HK-2 (cell line): ENCODE measurements at regions not wholly inside any gene's neighbourhood (a gene's known extent, or its start where the extent isn't known, plus 50 kb on each side); places are given as distances from the start of the nearest gene placed in this dataset.

Experiments
- DNase-seq: peaks from one replicate; pipeline ENCODE4 v3.0.0-alpha.2; 2018; ENCODE audit not compliant: unreplicated experiment

DNA sequence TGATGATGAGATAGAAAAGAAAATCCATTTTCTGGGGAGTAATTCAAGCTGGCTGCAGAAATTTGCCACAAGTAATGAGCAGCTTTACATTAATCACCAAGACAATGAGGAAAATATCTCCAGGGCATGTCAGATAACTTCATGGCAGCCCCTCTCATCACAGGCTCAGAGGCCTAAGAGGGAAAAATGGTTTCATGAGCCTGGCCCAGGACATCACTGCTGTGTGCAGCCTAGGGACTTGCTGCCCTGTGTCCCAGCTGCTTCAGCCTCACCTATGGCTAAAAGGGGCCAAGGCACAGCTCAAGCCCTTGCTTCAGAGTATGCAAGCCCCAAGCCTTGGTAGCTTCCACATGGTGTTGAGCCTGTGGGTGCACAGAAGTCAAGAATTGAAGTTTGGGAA lies 161.7 kb downstream of the OPA1 start:
- DNase-seq, result no peak

DNA sequence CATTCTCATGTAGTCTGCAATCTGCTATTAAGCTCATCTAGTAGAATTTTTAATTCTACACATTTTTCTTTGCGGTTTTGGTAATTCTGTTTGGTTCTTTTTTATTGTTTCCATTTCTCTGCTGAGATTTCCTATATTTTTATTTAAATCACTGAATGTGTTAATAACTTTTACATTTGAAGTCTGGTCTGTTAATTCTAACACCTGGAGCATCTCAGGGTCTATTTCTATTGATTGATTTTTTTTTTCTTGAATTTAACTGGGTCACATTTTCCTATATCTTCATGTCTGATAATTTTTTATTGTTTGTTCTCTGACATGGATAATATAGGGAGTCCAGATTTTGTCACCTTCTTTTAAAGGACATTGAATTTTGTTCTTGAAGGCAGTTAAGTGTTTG lies 163.5 kb downstream of the OPA1 start:
- no peak for DNase-seq

DNA sequence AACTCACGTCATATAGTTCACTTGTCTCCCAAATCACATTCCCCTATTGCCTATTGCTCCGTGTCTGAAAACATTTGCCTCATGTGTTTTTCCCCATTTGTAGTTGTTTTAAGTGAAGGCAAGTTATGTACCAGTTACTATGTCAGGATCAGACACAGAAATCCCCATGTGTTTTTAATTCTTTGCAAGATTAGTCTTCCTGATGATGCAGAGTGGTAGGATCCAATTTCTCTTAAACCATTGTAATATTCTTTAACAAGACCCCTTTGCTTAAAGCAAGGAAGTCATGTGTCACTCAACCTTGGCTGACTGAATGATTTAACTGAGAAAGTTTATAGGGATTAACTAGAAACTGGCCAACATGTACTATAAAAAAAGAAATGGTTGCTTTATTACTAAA lies 164.4 kb downstream of the OPA1 start:
- DNase-seq, result no peak

DNA sequence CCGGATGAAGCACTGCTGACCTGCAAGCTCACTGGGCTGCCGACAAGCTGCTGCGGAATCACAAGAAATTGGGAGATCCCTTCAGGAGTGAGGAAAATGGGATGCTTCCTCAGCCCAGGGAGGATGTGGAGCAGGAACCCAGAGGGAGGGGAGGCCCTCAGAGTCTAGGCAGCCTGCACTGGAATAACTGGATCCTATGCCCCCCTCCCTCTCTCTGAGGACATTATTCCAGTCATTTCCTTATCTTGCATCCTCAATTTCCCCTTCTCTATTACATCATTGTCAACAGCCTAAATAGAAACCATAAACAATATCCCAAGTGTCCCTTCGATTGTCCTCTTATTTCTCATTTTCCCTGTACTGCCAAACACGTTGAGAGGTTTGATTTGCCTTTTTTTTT lies 169.0 kb downstream of the OPA1 start:
- DNase-seq, result no peak

DNA sequence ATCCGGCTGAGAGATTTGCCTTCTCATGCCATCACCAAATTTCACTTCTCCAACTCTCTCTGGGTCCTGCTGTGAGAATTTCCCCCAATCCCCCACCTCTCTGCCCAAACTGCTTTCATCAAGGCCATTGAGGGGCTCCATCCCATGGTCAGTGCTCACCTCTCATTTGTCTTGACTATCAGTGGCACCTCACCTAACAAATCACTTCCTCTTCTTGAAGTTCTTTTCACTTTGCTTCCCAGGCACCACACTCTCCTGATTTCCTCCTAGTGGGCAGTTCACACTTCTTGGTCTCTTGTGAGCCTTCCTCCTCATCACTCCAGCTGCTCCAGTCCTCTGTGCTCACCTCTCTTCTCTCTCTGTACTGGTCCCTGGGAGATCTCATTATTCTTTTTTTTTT lies 169.6 kb downstream of the OPA1 start:
- DNase-seq, result no peak

DNA sequence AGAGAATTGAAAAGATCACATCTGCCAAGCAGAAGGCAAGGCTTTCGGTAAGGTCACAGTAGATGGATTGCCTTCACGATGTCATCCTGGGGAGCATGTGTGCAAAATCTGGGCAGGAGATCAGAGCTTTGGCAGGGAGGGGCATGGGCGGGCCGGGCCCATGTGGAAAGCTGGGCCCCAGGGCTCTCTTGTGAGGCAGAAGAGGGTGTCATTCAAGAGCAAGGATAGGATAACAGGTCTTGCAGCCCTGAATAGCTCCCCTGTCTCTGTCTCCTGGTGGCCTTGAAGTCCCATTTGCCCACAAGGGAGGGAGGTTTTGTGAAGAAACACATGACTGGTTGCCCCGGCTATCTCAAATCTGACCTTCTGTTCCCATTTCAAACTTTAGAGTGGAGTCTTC lies 172.0 kb downstream of the OPA1 start:
- DNase-seq, result no peak

DNA sequence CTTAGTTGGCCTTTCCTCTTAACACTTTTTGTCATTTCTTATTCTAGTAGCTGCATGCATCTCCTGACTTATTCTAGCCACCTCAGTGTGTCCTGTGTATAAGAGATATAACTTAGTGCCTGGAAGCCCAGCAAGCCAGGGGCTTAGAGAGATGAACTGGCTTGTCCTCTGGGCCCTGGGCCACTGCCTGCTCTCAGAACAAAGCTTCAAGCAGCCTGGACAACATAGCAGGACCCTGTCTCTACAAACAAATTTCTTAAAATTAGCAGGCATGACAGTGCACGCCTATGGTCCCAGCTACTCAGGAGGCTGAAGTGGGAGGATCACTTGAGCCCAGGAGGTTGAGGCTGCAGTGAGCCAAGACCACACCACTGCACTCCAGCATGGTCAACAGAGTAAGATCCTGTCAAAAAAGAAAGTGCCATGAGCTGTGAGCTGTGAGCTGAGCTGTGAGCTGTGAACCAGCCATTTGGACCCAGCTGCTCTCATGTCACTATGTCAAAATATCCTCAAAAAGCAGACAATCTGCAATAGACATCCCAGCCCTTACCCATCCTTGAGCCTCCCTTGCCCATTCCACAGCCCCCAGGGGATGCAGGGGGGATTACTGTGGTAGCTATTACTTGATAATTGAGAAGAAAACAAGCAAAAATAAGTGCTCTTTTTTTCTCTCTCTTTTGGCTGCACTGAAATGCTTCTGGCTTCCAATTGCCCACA lies 174.5 kb downstream of the OPA1 start:
- no peak for DNase-seq

GRCh38 chr3:193768070-193768394 lies 175.0 kb downstream of the OPA1 start:
- no peak for DNase-seq

DNA sequence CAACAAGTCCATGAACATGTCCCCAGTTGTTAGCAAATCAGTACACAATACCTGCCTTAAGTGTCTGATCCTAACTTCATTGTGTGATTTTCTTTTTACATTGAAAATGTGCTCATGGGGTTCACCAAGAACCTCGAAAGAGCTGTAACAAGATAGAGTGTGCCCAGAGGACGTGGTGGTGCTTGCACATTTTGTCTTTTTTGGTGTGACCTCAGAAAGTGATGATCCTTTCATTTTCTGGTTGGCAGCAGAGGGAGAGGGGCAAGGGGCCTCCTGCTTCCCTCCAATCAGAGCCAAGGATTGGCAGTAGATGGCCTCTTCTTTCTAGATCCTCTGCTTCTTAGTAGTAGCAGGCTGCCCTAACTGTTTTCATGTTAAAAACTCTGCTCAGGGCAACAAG lies 176.4 kb downstream of the OPA1 start:
- no peak for DNase-seq

GRCh38 chr3:193771011-193771652 lies 178.1 kb downstream of the OPA1 start:
- no peak for DNase-seq

DNA sequence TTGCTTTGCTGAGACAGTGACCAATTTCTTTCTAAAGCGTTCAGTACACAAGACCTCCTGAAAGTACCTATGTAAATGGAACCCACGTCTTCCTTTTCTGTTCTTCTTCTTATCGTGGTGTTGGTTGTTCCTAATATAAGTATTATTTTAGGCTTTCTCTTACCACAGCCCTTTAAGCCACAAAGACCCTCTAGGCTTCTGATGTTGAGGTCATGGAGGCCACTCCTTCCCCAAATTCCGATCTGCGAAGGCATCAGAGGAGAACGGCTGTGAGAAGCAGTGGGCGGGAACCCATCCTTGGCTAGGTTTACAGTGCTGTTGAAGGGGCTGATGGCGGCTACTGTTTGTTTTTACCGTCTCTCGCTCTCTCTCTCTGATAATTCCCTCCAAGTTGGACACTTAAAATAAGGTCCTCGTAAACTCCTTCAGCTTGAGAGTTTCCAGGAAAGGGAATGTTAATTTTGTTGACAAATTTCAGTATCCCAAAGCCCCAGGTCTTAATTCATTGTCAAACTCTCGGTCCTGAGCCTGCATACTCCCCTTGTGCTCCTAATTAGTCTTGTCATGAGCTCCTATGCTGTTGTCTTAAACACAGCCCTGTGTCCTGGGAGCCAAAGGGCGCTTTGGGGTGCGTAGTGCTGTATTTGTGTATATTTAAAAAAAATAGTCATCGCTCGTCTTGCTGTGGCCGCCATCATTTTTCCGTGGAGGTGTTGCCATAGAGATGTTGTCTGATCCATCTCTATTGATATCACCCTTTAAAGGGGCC lies 178.8 kb downstream of the OPA1 start:
- DNase-seq, result no peak

DNA sequence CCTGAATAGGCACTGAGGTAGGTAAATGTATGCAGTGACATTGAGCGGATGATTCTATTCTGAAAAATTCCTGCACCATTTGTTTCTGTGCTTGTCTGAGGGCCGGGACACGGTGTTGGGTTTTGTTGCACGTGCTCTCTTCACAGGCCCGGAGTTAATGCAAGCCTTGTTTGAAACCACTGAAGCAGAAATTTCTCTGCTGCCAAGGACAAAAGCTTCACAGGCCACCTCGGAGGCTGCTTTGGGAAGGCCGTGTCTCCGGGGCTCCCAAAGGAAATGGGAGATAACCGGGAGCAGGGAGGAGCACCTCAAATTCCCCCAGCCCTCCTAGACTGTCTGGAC lies 179.4 kb downstream of the OPA1 start:
- DNase-seq, result no peak

- DNase-seq, result no peak
Observed at GRCh38 chr3:193773266-193774220, 180.5 kb downstream of the OPA1 start.

DNA sequence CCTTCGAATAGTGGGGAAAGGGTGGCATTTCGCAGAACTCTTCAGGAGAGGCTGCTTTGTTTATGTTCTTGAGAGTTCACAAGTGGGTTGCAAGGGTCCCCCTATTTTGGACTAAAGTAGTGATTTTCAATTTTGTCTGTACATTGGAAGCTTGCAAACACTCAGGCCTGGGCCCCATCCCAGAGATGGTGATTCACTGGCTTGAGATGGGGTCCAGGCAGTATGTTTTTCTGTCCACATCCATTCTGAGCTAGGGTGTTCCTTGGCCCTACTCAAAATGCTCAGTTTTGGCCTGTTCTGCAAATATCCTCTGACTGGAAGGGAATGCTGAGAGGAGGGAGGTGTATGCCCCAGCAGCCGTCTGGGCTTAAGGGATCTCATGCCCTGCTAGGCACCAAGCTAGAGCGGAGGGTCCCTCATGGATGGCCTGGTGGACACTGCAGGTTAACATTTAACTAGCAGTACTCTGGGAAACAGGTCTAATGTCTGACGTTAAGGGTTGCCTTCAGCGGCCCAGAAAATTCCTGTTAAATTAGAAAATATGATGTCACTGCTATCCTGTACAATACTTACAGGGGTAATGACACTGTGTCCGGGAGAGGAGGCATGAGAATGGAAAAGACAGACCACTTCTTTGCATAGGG lies 181.4 kb downstream of the OPA1 start:
- DNase-seq, result no peak

- DNase-seq, result no peak
Observed at GRCh38 chr3:193774916-193775285, 181.9 kb downstream of the OPA1 start.

GRCh38 chr3:193775421-193776077 lies 182.5 kb downstream of the OPA1 start:
- DNase-seq, result no peak

- no peak for DNase-seq
Observed at GRCh38 chr3:193776626-193777358, 183.8 kb downstream of the OPA1 start.

DNA sequence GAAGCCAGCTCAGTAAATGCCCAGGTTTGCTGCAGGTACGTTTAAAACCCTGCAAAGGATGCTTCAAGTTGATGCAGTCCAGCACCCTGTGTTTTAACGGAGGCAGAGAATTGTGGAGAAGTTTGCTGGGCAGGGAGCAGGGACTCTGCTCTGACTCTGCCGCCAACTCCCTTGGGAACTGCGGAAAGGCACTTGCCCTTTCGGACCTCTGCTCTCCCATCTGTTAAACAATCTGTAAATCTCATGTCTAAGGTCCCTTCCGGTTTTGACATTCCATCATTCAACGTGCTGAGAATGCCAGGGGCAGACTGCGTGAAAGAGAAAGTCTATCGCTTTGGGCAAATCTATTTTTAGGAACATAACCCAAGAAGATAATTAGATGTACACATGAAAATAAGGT lies 184.5 kb downstream of the OPA1 start:
- DNase-seq, result no peak

- no peak for DNase-seq
Observed at GRCh38 chr3:193778676-193779075, 185.7 kb downstream of the OPA1 start.

GRCh38 chr3:193779933-193780332 lies 186.9 kb downstream of the OPA1 start:
- no peak for DNase-seq

GRCh38 chr3:193780397-193780796 lies 187.4 kb downstream of the OPA1 start:
- DNase-seq, result no peak
